ENCODE measurements at regions not wholly inside any gene's neighbourhood (a gene's known extent, or its start where the extent isn't known, plus 50 kb on each side); places are given as distances from the start of the nearest gene placed in this dataset.

GRCh38 chr1:221217029-221217428 lies 337.8 kb downstream of the HLX start:
- TF ChIP-seq CTCF (IDR thresholded peaks at IDR 0.05) (no peak), POLR2A (IDR thresholded peaks at IDR 0.05) (no peak)

Measured in thyroid gland (tissue), 4 donors.